ENCODE measurements at regions not wholly inside any gene's neighbourhood (a gene's known extent, or its start where the extent isn't known, plus 50 kb on each side); places are given as distances from the start of the nearest gene placed in this dataset.

DNA sequence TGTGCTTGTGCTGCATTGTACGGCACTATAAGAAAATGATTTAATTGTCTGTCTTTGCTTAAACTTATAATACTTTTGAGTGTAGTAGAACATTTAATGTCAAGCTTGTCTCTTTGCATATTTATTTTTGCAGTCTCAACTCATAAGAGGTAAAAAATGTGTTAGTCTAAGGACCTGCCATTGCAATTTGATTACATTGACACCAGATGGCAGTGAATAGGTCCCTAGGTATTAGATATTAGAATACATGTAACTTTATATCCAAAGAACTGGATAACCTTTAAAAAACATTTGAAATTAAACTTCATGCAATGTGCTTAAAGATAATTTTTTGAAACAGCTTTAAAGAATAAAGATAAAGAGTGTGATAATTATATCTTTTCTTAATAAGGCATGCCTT, 1421.3 kb downstream of the OLFM4 start:
- TF ChIP-seq JUN (IDR thresholded peaks at IDR 0.05; ENCODE audit: borderline replicate concordance, insufficient read depth, insufficient read length, low read depth) (no peak), MYC (IDR thresholded peaks at IDR 0.05; ENCODE audit: low read depth, low read length) (no peak), FOS (IDR thresholded peaks at IDR 0.05; ENCODE audit: borderline replicate concordance, insufficient read depth, low read length) (no peak), POLR2A (IDR thresholded peaks at IDR 0.05; ENCODE audit: low read depth, low read length) (no peak), GATA2 (IDR thresholded peaks at IDR 0.05; ENCODE audit: insufficient read depth, insufficient read length, low read depth, low read length) (no peak), POLR2AphosphoS5 (IDR thresholded peaks at IDR 0.05; ENCODE audit: insufficient read depth, low read depth, low read length) (no peak), EZH2 (IDR thresholded peaks at IDR 0.05; ENCODE audit: borderline replicate concordance, low read depth, low read length, severe bottlenecking) (no peak)
- TF ChIP-seq, protein P1, sequence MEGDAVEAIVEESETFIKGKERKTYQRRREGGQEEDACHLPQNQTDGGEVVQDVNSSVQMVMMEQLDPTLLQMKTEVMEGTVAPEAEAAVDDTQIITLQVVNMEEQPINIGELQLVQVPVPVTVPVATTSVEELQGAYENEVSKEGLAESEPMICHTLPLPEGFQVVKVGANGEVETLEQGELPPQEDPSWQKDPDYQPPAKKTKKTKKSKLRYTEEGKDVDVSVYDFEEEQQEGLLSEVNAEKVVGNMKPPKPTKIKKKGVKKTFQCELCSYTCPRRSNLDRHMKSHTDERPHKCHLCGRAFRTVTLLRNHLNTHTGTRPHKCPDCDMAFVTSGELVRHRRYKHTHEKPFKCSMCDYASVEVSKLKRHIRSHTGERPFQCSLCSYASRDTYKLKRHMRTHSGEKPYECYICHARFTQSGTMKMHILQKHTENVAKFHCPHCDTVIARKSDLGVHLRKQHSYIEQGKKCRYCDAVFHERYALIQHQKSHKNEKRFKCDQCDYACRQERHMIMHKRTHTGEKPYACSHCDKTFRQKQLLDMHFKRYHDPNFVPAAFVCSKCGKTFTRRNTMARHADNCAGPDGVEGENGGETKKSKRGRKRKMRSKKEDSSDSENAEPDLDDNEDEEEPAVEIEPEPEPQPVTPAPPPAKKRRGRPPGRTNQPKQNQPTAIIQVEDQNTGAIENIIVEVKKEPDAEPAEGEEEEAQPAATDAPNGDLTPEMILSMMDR (IDR thresholded peaks at IDR 0.05; ENCODE audit: extremely low read depth in 1 of 2, insufficient read depth in 1 of 2, low read depth in 1 of 2, low read length in 2 of 2): no peak
- TF ChIP-seq, protein P2, sequence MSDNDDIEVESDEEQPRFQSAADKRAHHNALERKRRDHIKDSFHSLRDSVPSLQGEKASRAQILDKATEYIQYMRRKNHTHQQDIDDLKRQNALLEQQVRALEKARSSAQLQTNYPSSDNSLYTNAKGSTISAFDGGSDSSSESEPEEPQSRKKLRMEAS (IDR thresholded peaks at IDR 0.05; ENCODE audit: insufficient read depth, insufficient read length): no peak
- BruUV-seq (replicated peaks): no TSS peak
- Histone ChIP-seq H3K9me1 (replicated peaks; ENCODE audit: control insufficient read depth, extremely low read depth, insufficient read depth, low read length) (no peaks in the 10 kb centered on the region), H3K27me3 (ENCODE audit: control insufficient read depth in 2 of 2, insufficient read depth in 2 of 2, low read length in 2 of 2) (no peaks in the 10 kb centered on the region), H3K9me3 (replicated peaks; ENCODE audit: control insufficient read depth, insufficient read depth, low read length) (no peaks in the 10 kb centered on the region), H3K27ac (ENCODE audit: insufficient read depth, low read depth, low read length) (no peak overlapping the region), H4K20me1 (replicated peaks; ENCODE audit: control insufficient read depth, extremely low read depth, insufficient read depth, low read length) (no peaks in the 10 kb centered on the region), H3K4me3 (replicated peaks in 1 of 3; ENCODE audit: insufficient read depth in 1 of 3, low read depth in 1 of 3, low read length in 3 of 3) (no peak overlapping the region), H3K9ac (replicated peaks; ENCODE audit: extremely low read depth, insufficient read depth, low read length) (no peak overlapping the region), H3K36me3 (ENCODE audit: control insufficient read depth in 2 of 2, extremely low read depth in 1 of 2, insufficient read depth in 2 of 2, low read length in 2 of 2) (no peaks in the 10 kb centered on the region), H3K79me2 (ENCODE audit: control insufficient read depth, insufficient read depth, low read length) (no peaks in the 10 kb centered on the region), H2AFZ (ENCODE audit: low read depth, low read length) (no peak overlapping the region), H3K4me1 (ENCODE audit: control insufficient read depth, extremely low read depth, insufficient read depth, low read length) (no peaks in the 10 kb centered on the region), H3K4me2 (ENCODE audit: insufficient read depth, low read length) (no peak overlapping the region)
- dilution Hi-C loops (cut with MboI; ENCODE audit: extremely low pct_ligation_motif_present, low sequenced_read_pairs): no loop called here
- ChIA-PET POLR2A (no interaction called here), CTCF (no interaction called here)
- FAIRE-seq: no peak
- DNase-seq (ENCODE audit: low read depth, low spot score): no peak
- intact Hi-C loops (cut with micrococcal nuclease): no loop called here
